Skeletal muscle satellite cell (primary cell): ENCODE measurements at regions not wholly inside any gene's neighbourhood (a gene's known extent, or its start where the extent isn't known, plus 50 kb on each side); places are given as distances from the start of the nearest gene placed in this dataset.

Experiments used
- H3K27me3 ChIP-seq: 2 replicates; pipeline ENCODE4 v1.7.0; 2013; ENCODE audit warnings: low read length; ENCODE audit not compliant: control insufficient read depth, insufficient read depth
- H3K36me3 ChIP-seq: 2 replicates; pipeline ENCODE4 v1.7.0; 2013; ENCODE audit warnings: mild to moderate bottlenecking, control low read depth, low read length; ENCODE audit not compliant: insufficient read depth
- H3K4me1 ChIP-seq: 2 replicates; pipeline ENCODE4 v1.7.0; 2013; ENCODE audit warnings: low read length; ENCODE audit not compliant: control insufficient read depth, insufficient read depth
- H3K4me2 ChIP-seq: 2 replicates; pipeline ENCODE4 v1.7.0; 2013; ENCODE audit warnings: mild to moderate bottlenecking, low read length
- H3K4me3 ChIP-seq: 2 replicates; pipeline ENCODE4 v1.7.0; 2013; ENCODE audit warnings: low read length
- H3K9ac ChIP-seq: 2 replicates; pipeline ENCODE4 v1.7.0; 2013; ENCODE audit warnings: mild to moderate bottlenecking, low read depth, low read length, moderate library complexity
- H3K9me3 ChIP-seq: replicated peaks from 2 replicates; pipeline ENCODE4 v1.7.0; 2013; ENCODE audit warnings: mild to moderate bottlenecking, control low read depth, low read length

GRCh38 chr5:13566871-13567339 is 377.6 kb downstream of the DNAH5 start:
- no peaks in the 10 kb centered on the region for H3K27me3 ChIP-seq
- peak overlapping the region; percentile 70 for H3K9ac ChIP-seq
- peak overlapping the region; percentile 34 for H3K4me2 ChIP-seq

GRCh38 chr5:13558408-13558807 is 386.1 kb downstream of the DNAH5 start:
- H3K9me3 ChIP-seq = no peaks in the 10 kb centered on the region
- H3K4me1 ChIP-seq = peaks cover 3% of the 10 kb centered on the region
- H3K27me3 ChIP-seq = no peaks in the 10 kb centered on the region
- no peaks in the 10 kb centered on the region for H3K36me3 ChIP-seq
- H3K9ac ChIP-seq = no peak overlapping the region
- H3K4me3 ChIP-seq = no peak overlapping the region
- no peak overlapping the region for H3K4me2 ChIP-seq

More at GRCh38 chr5:13566871-13567339, 377.6 kb downstream of the DNAH5 start:
- Histone ChIP-seq H3K4me3 (peak overlapping the region; percentile 1), H3K9me3 (no peaks in the 10 kb centered on the region), H3K4me1 (peaks cover 31% of the 10 kb centered on the region), H3K36me3 (no peaks in the 10 kb centered on the region)

- Histone ChIP-seq H3K4me1 (peaks cover 3% of the 10 kb centered on the region), H3K9ac (no peak overlapping the region), H3K36me3 (no peaks in the 10 kb centered on the region), H3K4me2 (no peak overlapping the region), H3K9me3 (no peaks in the 10 kb centered on the region), H3K27me3 (peaks cover 10% of the 10 kb centered on the region), H3K4me3 (no peak overlapping the region)
Observed at GRCh38 chr5:13553896-13554295, 390.6 kb downstream of the DNAH5 start.

- Histone ChIP-seq H3K4me1 (no peaks in the 10 kb centered on the region), H3K36me3 (no peaks in the 10 kb centered on the region), H3K9me3 (no peaks in the 10 kb centered on the region), H3K4me3 (no peak overlapping the region), H3K4me2 (no peak overlapping the region), H3K27me3 (peaks cover 10% of the 10 kb centered on the region), H3K9ac (no peak overlapping the region)
Observed at GRCh38 chr5:13552361-13552760, 392.1 kb downstream of the DNAH5 start.

- no peak overlapping the region for H3K4me3 ChIP-seq
- no peak overlapping the region for H3K4me2 ChIP-seq
- no peaks in the 10 kb centered on the region for H3K9me3 ChIP-seq
- no peaks in the 10 kb centered on the region for H3K4me1 ChIP-seq
- no peak overlapping the region for H3K9ac ChIP-seq
- no peaks in the 10 kb centered on the region for H3K36me3 ChIP-seq
- H3K27me3 ChIP-seq = peaks cover 10% of the 10 kb centered on the region
Observed at GRCh38 chr5:13551645-13552044, 392.8 kb downstream of the DNAH5 start.

GRCh38 chr5:13540168-13540750 is 404.2 kb downstream of the DNAH5 start:
- Histone ChIP-seq H3K9me3 (no peaks in the 10 kb centered on the region), H3K9ac (no peak overlapping the region), H3K36me3 (no peaks in the 10 kb centered on the region), H3K4me2 (no peak overlapping the region), H3K4me1 (no peaks in the 10 kb centered on the region), H3K4me3 (no peak overlapping the region), H3K27me3 (no peaks in the 10 kb centered on the region)

GRCh38 chr5:13536933-13537332 is 407.6 kb downstream of the DNAH5 start:
- H3K9ac ChIP-seq = no peak overlapping the region
- H3K4me1 ChIP-seq = no peaks in the 10 kb centered on the region
- no peaks in the 10 kb centered on the region for H3K27me3 ChIP-seq
- H3K4me2 ChIP-seq = no peak overlapping the region
- H3K36me3 ChIP-seq = no peaks in the 10 kb centered on the region
- H3K4me3 ChIP-seq = no peak overlapping the region
- H3K9me3 ChIP-seq = no peaks in the 10 kb centered on the region

- Histone ChIP-seq H3K4me3 (no peak overlapping the region), H3K9ac (no peak overlapping the region), H3K4me2 (no peak overlapping the region), H3K27me3 (peaks cover 20% of the 10 kb centered on the region), H3K4me1 (no peaks in the 10 kb centered on the region), H3K36me3 (no peaks in the 10 kb centered on the region), H3K9me3 (no peaks in the 10 kb centered on the region)
Observed at GRCh38 chr5:13533833-13534232, 410.7 kb downstream of the DNAH5 start.

- H3K9me3 ChIP-seq = no peaks in the 10 kb centered on the region
- H3K9ac ChIP-seq = no peak overlapping the region
- peaks cover 29% of the 10 kb centered on the region for H3K27me3 ChIP-seq
- no peaks in the 10 kb centered on the region for H3K4me1 ChIP-seq
- H3K36me3 ChIP-seq = no peaks in the 10 kb centered on the region
- H3K4me2 ChIP-seq = no peak overlapping the region
- H3K4me3 ChIP-seq = no peak overlapping the region
Observed at GRCh38 chr5:13529300-13529699, 415.2 kb downstream of the DNAH5 start.

- no peaks in the 10 kb centered on the region for H3K36me3 ChIP-seq
- H3K4me3 ChIP-seq = no peak overlapping the region
- H3K4me1 ChIP-seq = no peaks in the 10 kb centered on the region
- H3K4me2 ChIP-seq = no peak overlapping the region
- H3K9ac ChIP-seq = no peak overlapping the region
- H3K9me3 ChIP-seq = no peaks in the 10 kb centered on the region
- peaks cover 22% of the 10 kb centered on the region for H3K27me3 ChIP-seq
Observed at GRCh38 chr5:13524936-13525335, 419.6 kb downstream of the DNAH5 start.

- Histone ChIP-seq H3K4me2 (no peak overlapping the region), H3K9me3 (no peaks in the 10 kb centered on the region), H3K27me3 (peaks cover 12% of the 10 kb centered on the region), H3K4me1 (no peaks in the 10 kb centered on the region), H3K4me3 (no peak overlapping the region), H3K36me3 (no peaks in the 10 kb centered on the region), H3K9ac (no peak overlapping the region)
Observed at GRCh38 chr5:13519131-13519530, 425.4 kb downstream of the DNAH5 start.

GRCh38 chr5:13516195-13516594 is 428.3 kb downstream of the DNAH5 start:
- Histone ChIP-seq H3K4me1 (no peaks in the 10 kb centered on the region), H3K4me2 (no peak overlapping the region), H3K4me3 (no peak overlapping the region), H3K36me3 (no peaks in the 10 kb centered on the region), H3K27me3 (peaks cover 7% of the 10 kb centered on the region), H3K9ac (no peak overlapping the region), H3K9me3 (no peaks in the 10 kb centered on the region)
